Coronary artery (tissue), 2 donors: ENCODE measurements at regions not wholly inside any gene's neighbourhood (a gene's known extent, or its start where the extent isn't known, plus 50 kb on each side); places are given as distances from the start of the nearest gene placed in this dataset.
A peak's percentile ranks its signal among the peaks of the same experiment; 100 is the strongest.

Experiments used
- DNase-seq: peaks from one replicate; pipeline ENCODE4 v3.0.0-alpha.2; 2017; ENCODE audit warnings: low spot score
- H3K27ac ChIP-seq, 2 donors: fragments of 200-600 bp; sonication (generic); one replicate each; pipeline ENCODE4 v1.5.1; 2016 to 2019
- H3K4me3 ChIP-seq: fragments of 200-600 bp; sonication (generic); 2 replicates; pipeline ENCODE4 v1.5.1; 2016; ENCODE audit warnings: mild to moderate bottlenecking, moderate library complexity
- CTCF ChIP-seq: fragments of 200-600 bp; sonication (generic); IDR thresholded peaks from one replicate; pipeline ENCODE4 v1.5.1; 2019; ENCODE audit warnings: antibody characterized with exemption

GRCh38 chr10:14454206-14454605, 123.5 kb upstream of the FRMD4A start:
- no peak for TF ChIP-seq CTCF
- Histone ChIP-seq H3K27ac (no peak overlapping the region), H3K4me3 (no peak overlapping the region)
- no peak for DNase-seq

DNA sequence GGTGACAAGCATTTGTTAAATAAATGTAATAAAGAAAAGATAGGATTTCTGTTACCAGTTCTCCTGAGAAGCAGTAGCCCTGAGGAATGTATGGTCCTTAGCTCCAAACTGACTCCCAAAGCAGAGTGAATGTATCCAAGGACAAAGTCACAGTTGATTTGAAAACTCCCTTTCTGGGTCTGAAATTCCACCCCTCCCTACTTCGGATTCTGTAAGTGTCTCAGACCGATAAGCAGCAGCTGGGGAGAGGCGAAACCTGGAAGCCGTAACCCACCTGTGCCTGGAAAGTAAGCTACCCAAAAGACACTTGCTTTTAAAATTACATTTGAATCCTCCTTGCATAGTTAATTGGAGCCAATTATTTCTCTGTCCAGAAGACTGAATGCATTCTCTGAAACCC, 122.9 kb upstream of the FRMD4A start:
- DNase-seq: no peak

DNA sequence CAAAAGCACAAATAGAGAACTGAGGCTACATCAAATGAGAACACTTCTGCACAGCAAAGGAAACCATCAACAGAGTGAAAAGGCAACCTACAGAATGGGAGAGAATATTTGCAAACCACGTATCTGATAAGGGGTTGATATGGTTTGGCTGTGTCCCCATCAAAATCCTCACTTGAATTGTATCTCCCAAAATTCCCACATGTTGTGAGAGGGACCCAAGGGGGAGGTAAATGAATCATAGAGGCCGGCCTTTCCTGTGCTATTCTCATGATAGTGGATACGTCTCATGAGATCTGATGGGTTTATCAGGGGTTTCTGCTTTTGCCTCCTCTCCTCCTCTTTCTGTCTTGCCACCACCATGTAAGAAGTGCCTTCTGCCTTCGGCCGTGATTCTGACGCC, 120.6 kb upstream of the FRMD4A start:
- DNase-seq: no peak
- Histone ChIP-seq H3K4me3 (no peak overlapping the region), H3K27ac (no peak overlapping the region)
- no peak for TF ChIP-seq CTCF

More for the DNA sequence above, 122.9 kb upstream of the FRMD4A start:
- Histone ChIP-seq H3K27ac (no peak overlapping the region), H3K4me3 (no peak overlapping the region)
- no peak for TF ChIP-seq CTCF

DNA sequence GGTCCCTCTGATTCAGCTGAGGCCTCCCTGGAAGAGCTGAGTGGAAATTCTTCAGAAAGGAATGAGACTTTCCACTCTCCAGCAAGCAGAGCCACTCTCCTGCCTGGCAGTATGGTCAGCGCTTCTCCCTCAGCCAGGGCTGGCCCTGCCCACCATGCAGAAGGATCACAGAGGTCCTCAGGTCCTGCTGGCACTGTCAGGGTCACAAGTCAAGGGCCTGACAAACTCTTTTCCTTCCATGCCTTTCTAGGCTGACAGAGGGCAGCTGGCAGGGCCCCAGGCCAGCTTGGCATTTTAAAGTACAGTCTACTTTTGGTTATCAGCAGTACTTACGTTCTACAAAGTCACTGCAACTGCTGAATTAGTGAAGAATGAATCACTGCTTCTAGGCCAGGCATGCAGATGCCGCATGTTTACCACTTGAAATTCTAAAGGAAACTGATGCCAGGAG, 119.3 kb upstream of the FRMD4A start:
- DNase-seq: no peak
- no peak for TF ChIP-seq CTCF
- Histone ChIP-seq H3K4me3 (no peak overlapping the region), H3K27ac (peak overlapping the region in 1 of 2 donors; percentile 53)

GRCh38 chr10:14449293-14449815, 118.6 kb upstream of the FRMD4A start:
- no peak for TF ChIP-seq CTCF
- peak overlapping the region in 1 of 2 donors; percentile 53 for H3K27ac ChIP-seq

GRCh38 chr10:14448197-14448990, 117.7 kb upstream of the FRMD4A start:
- no peak for TF ChIP-seq CTCF
- Histone ChIP-seq H3K4me3 (no peak overlapping the region), H3K27ac (no peak overlapping the region)
- no peak for DNase-seq

More at GRCh38 chr10:14449293-14449815, 118.6 kb upstream of the FRMD4A start:
- H3K4me3 ChIP-seq: no peak overlapping the region
- DNase-seq: no peak
